ENCODE measurements at regions not wholly inside any gene's neighbourhood (a gene's known extent, or its start where the extent isn't known, plus 50 kb on each side); places are given as distances from the start of the nearest gene placed in this dataset.

GRCh38 chr13:83987394-83987793, 105.1 kb upstream of the SLITRK1 start:
- TF ChIP-seq CTCF (IDR thresholded peaks at IDR 0.05; ENCODE audit: low read depth, low read length) = no peak
- DNase-seq (ENCODE audit: extremely low read depth, low read depth) = no peak

DNA sequence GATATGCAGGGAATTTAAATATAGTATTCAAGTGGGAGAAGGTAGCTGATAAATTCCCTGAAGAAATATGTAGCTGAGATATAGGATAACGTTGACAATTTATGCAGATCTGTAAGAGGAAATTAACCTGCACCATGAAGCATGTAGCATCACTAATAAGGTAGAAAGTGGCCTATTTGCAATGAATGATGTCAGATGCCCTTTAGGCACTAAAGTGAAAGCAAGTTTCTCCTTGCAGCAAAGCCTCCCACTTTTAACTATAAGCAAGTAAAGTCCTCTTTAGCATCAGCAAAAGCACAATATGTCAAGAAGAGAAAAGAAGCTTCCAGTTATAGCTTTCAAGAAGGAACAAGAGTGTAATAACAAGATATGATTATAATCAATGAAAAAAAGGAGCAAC, 102.5 kb upstream of the SLITRK1 start:
- TF ChIP-seq CTCF (IDR thresholded peaks at IDR 0.05; ENCODE audit: low read depth, low read length) = no peak

DNA sequence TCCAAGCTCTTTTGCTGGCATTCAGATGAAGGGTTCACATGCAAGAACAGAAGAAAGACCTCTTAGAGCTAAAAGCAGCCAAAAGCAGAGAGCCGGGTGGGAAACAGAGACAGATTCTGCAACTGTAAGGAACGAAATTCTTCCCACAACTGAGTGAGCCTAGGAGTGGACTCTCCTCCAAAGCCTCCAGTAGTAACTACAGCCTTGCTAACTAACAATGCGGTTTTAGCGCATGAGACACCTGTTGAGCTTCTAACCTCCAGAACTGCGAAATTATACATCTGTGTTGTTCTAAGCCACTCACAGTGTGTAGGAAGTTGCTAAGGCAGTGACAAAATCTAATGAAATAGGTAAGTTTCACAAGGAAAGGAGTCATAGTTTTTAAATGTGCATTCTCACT, 98.1 kb upstream of the SLITRK1 start:
- TF ChIP-seq CTCF (IDR thresholded peaks at IDR 0.05; ENCODE audit: low read depth, low read length) = no peak
- no peak for DNase-seq (ENCODE audit: extremely low read depth, low read depth)

More for the DNA sequence above, 102.5 kb upstream of the SLITRK1 start:
- DNase-seq (ENCODE audit: extremely low read depth, low read depth) = no peak

DNA sequence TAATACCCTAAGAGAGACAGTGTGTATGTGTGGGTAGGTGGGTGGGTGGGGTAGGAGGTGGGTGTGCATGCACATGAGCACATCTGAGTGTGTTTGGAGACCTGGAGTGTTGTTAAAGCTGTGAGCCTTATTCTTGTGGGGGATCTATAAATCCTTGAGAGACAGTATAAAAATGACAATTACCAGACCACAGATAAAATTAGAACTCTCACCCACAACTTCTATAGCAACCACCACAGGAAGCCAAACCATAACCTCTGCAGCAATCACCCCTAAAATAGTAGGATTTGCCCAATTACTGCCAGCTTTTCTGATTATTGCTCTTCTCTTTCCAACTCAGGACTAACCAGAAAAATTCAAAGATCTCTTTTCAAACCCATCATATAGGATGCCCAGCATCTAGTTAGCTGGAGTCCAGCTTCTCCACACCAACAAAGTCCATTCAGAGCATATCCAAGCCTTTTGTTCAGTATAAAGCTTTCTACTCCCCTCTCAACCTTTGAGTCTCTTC, 93.4 kb upstream of the SLITRK1 start:
- TF ChIP-seq CTCF (IDR thresholded peaks at IDR 0.05; ENCODE audit: low read depth, low read length) = no peak
- DNase-seq (ENCODE audit: extremely low read depth, low read depth) = no peak

GRCh38 chr13:83958531-83958930, 76.3 kb upstream of the SLITRK1 start:
- no peak for DNase-seq (ENCODE audit: extremely low read depth, low read depth)
- no peak for TF ChIP-seq CTCF (IDR thresholded peaks at IDR 0.05; ENCODE audit: low read depth, low read length)

DNA sequence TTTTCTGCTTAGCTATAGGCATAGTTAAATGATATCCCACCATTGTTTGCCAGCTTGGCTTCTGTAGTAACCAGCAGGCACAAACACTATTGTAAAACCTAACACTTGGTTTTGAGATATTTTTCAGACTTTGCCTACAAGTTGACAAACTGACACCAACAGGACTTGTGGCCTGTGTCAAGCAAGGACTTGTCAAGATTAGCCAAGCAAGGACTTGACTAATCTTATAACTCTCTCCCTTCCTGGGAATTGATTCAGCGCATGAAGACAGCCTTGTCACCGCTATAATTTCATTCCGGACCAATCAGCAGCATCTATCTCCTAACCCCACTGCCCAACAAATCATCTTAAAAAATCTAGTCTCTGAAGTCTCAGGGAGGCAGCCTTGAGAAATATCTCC, 72.7 kb upstream of the SLITRK1 start:
- DNase-seq (ENCODE audit: extremely low read depth, low read depth) = no peak
- TF ChIP-seq CTCF (IDR thresholded peaks at IDR 0.05; ENCODE audit: low read depth, low read length) = no peak

- no peak for TF ChIP-seq CTCF (IDR thresholded peaks at IDR 0.05; ENCODE audit: low read depth, low read length)
These were observed 71.6 kb upstream of the SLITRK1 start for GRCh38 chr13:83953916-83954315.

More at GRCh38 chr13:83953916-83954315, 71.6 kb upstream of the SLITRK1 start:
- no peak for DNase-seq (ENCODE audit: extremely low read depth, low read depth)

Measured in AG09319 (cell line).